A549 (cell line): ENCODE measurements at regions not wholly inside any gene's neighbourhood (a gene's known extent, or its start where the extent isn't known, plus 50 kb on each side); places are given as distances from the start of the nearest gene placed in this dataset.

Experiments
- ATAC-seq, 2 experiments: fragments of 200-7000 bp in 1 of 2; fragments of >200 bp in 1 of 2; cut with Nextera tagmentation in 1 of 2; cut with Tn5 transposase in 1 of 2; 3 replicates each; pipeline versions ENCODE4 v1.8.0 to v1.9.1; 2018 to 2020; ENCODE audit warnings: mild to moderate bottlenecking in 1 of 2, moderate library complexity in 1 of 2
- CTCF ChIA-PET: fragments of 300-600 bp; sonication (Branson Sonifier 250); formaldehyde crosslinking; extraction: SDS; loops from one replicate; lab custom pipeline; 2021; ENCODE audit warnings: antibody characterized with exemption, inconsistent platforms; lab: Yijun Ruan, JAX
- POLR2A ChIA-PET: fragments of 350-600 bp; formaldehyde crosslinking; extraction: SDS; loops from one replicate; lab custom pipeline; 2021; ENCODE audit warnings: antibody characterized with exemption, inconsistent platforms; lab: Yijun Ruan, JAX
- DNase-seq, 2 experiments: peaks; one replicate each; pipeline versions ENCODE4 v3.0.0 to v3.0.0-alpha.2; 2011 to 2016; ENCODE audit warnings: low read depth in 1 of 2, low spot score in 1 of 2
- FAIRE-seq: peaks from 2 replicates; lab custom pipeline; 2011; peaks lifted over from hg19 to GRCh38; lab: Jason Lieb, UNC
- H3K27ac ChIP-seq, 2 experiments: fragments of >200 bp; sonication (Bioruptor Twin); formaldehyde crosslinking; 3 replicates each; pipeline ENCODE4 v1.5.1; 2016 to 2017
- H3K4me1 ChIP-seq: fragments of >200 bp; sonication (Bioruptor Twin); formaldehyde crosslinking; 3 replicates; pipeline ENCODE4 v1.6.1; 2016
- H3K4me2 ChIP-seq: fragments of >200 bp; sonication (Bioruptor Twin); formaldehyde crosslinking; 3 replicates; pipeline ENCODE4 v1.6.1; 2016
- H3K4me3 ChIP-seq: fragments of >200 bp; sonication (Bioruptor Twin); formaldehyde crosslinking; 3 replicates; pipeline ENCODE4 v1.5.1; 2016
- H3K9me3 ChIP-seq: fragments of >200 bp; sonication (Bioruptor Twin); formaldehyde crosslinking; 3 replicates; pipeline ENCODE4 v1.6.1; 2016
- BHLHE40 ChIP-seq: IDR thresholded peaks from 2 replicates; pipeline ENCODE4 v1.6.1; 2012; ENCODE audit warnings: low read depth, low read length, inconsistent platforms
- CBX2 ChIP-seq: fragments of 200-600 bp; sonication (generic); IDR thresholded peaks from 2 replicates; pipeline ENCODE4 v1.6.1; 2016; ENCODE audit warnings: low read depth, mild to moderate bottlenecking, borderline replicate concordance
- CHD2 ChIP-seq: fragments of 150-350 bp; IDR thresholded peaks from 2 replicates; pipeline ENCODE4 v1.6.1; 2014; ENCODE audit warnings: low read length; ENCODE audit not compliant: partially characterized antibody
- E2F6 ChIP-seq: IDR thresholded peaks from 2 replicates; pipeline ENCODE4 v1.6.1; 2012; ENCODE audit warnings: low read depth, borderline replicate concordance
- ELK1 ChIP-seq: fragments of 150-350 bp; IDR thresholded peaks from 2 replicates; pipeline ENCODE4 v1.6.1; 2014; ENCODE audit warnings: low read depth, mild to moderate bottlenecking, low read length
- FOSB ChIP-seq: fragments of 250-450 bp; sonication (Bioruptor Pico); IDR thresholded peaks from 2 replicates; pipeline ENCODE4 v1.5.0; 2020; ENCODE audit warnings: mild to moderate bottlenecking, moderate library complexity
- FOXS1 ChIP-seq: fragments of 250-450 bp; sonication (Bioruptor Pico); IDR thresholded peaks from 2 replicates; pipeline ENCODE4 v1.5.0; 2020; ENCODE audit warnings: mild to moderate bottlenecking, moderate library complexity
- HDAC2 ChIP-seq: fragments of 200-600 bp; sonication (generic); IDR thresholded peaks from 2 replicates; pipeline ENCODE4 v1.6.1; 2016
- HOXA7 ChIP-seq: fragments of 250-450 bp; sonication (Bioruptor Pico); IDR thresholded peaks from 2 replicates; pipeline ENCODE4 v1.5.0; 2020; ENCODE audit warnings: mild to moderate bottlenecking, moderate library complexity
- HOXB13 ChIP-seq: fragments of 250-450 bp; sonication (Bioruptor Pico); IDR thresholded peaks from 2 replicates; pipeline ENCODE4 v1.5.0; 2020; ENCODE audit warnings: low read depth, mild to moderate bottlenecking, moderate library complexity
- JUN ChIP-seq, 2 experiments: fragments of >200 bp; sonication (Bioruptor Twin); formaldehyde crosslinking; IDR thresholded peaks; 2 replicates in 1 of 2; 3 replicates in 1 of 2; pipeline ENCODE4 v1.6.1; 2016 to 2017
- JUNB ChIP-seq: fragments of >200 bp; sonication (Bioruptor Twin); formaldehyde crosslinking; IDR thresholded peaks from 2 replicates; pipeline ENCODE4 v1.6.1; 2016
- MAZ ChIP-seq: fragments of 150-350 bp; IDR thresholded peaks from 2 replicates; pipeline ENCODE4 v1.6.1; 2014; ENCODE audit warnings: antibody characterized with exemption, low read depth, low read length, borderline replicate concordance
- NFE2L2 ChIP-seq: fragments of 150-350 bp; conservative IDR thresholded peaks from 2 replicates; pipeline ENCODE4 v1.6.1; 2014; ENCODE audit warnings: low read length
- NPAS2 ChIP-seq: fragments of 250-450 bp; sonication (Bioruptor Pico); IDR thresholded peaks from 2 replicates; pipeline ENCODE4 v1.8.0; 2022; ENCODE audit warnings: mild to moderate bottlenecking, moderate library complexity, borderline replicate concordance
- POLR2A ChIP-seq: IDR thresholded peaks from 2 replicates; pipeline ENCODE4 v1.6.1; 2012; ENCODE audit warnings: mild to moderate bottlenecking, low read length
- RAD21 ChIP-seq, 2 experiments: fragments of >200 bp in 1 of 2; sonication (Bioruptor Twin) in 1 of 2; formaldehyde crosslinking in 1 of 2; IDR thresholded peaks in 1 of 2; conservative IDR thresholded peaks in 1 of 2; 2 replicates in 1 of 2; 3 replicates in 1 of 2; pipeline ENCODE4 v1.6.1; 2012 to 2018; ENCODE audit warnings: inconsistent platforms in 1 of 2
- RARB ChIP-seq: fragments of 250-450 bp; sonication (Bioruptor Pico); IDR thresholded peaks from 2 replicates; pipeline ENCODE4 v1.8.0; 2021; ENCODE audit warnings: mild to moderate bottlenecking, moderate library complexity
- USF2 ChIP-seq: fragments of 450-650 bp; IDR thresholded peaks from 2 replicates; pipeline ENCODE4 v1.6.1; 2014; ENCODE audit warnings: antibody characterized with exemption
- WGBS: methylation state at CpG from one replicate; pipeline ENCODE4 v1.1.6; 2017; ENCODE audit errors: missing lambda C conversion rate; 5-methylcytosine and 5-hydroxymethylcytosine counted together

- Histone ChIP-seq H3K4me2 (no peak overlapping the region), H3K27ac (no peak overlapping the region), H3K4me3 (no peak overlapping the region), H3K9me3 (no peaks in the 10 kb centered on the region), H3K4me1 (0 out of 3 replicates have a peak, but pooled peaks cover 3% of the 10 kb centered on the region)
- ATAC-seq (no peak), FAIRE-seq (no peak), DNase-seq (no peak)
- CTCF ChIA-PET, result interaction anchor here (1.8 to 2.7 kb wide), 3 partner anchors 12 to 55 kb away, joined by 5 to 11 read pairs (median 8); no protein-coding TSS in a partner anchor
- no peak for TF ChIP-seq NPAS2 (CRISPR knock-in tag)
- TF ChIP-seq BHLHE40, result no peak
- POLR2A ChIA-PET, result no interaction called here
- whole genome bisulfite sequencing, result 37% methylated on average over 5 of the region's 5 CpGs
Observed at GRCh38 chr22:22721681-22722354, 77.4 kb downstream of the GGTLC2 start.

- FAIRE-seq (no peak), ATAC-seq (no peak)
- no peaks in the 10 kb centered on the region for H3K4me1 ChIP-seq
- ChIA-PET CTCF (interaction anchor here (1.2 to 3.2 kb wide), 2 partner anchors 62 to 264 kb away, joined by 3 to 11 read pairs; no protein-coding TSS in a partner anchor), POLR2A (no interaction called here)
- H3K27ac ChIP-seq, result no peak overlapping the region
- WGBS, result 76% methylated on average over 5 of the region's 5 CpGs
- no peak overlapping the region for H3K4me2 ChIP-seq
- TF ChIP-seq USF2, result no peak
- TF ChIP-seq FOXS1 (CRISPR knock-in tag), result no peak
- TF ChIP-seq NPAS2 (CRISPR knock-in tag), result no peak
- no peak for TF ChIP-seq CHD2
- no peak for TF ChIP-seq JUN (IDR thresholded peaks at IDR 0.05)
- TF ChIP-seq NFE2L2, result no peak
- no peak for TF ChIP-seq FOSB (CRISPR knock-in tag)
- TF ChIP-seq, all 56 proteins: peak for 0
- no peak for DNase-seq
- no peak overlapping the region for H3K4me3 ChIP-seq
- no peaks in the 10 kb centered on the region for H3K9me3 ChIP-seq
Observed at GRCh38 chr22:22728382-22728781, 84.0 kb downstream of the GGTLC2 start.

- no peaks in the 10 kb centered on the region for H3K9me3 ChIP-seq
- POLR2A ChIA-PET, result no interaction called here
- no peak for DNase-seq
- TF ChIP-seq CBX2 (no peak), RAD21 (conservative IDR thresholded peaks at IDR 0.05 in 1 of 2, IDR thresholded peaks at IDR 0.05 in 1 of 2) (no peak), CHD2 (no peak), NFE2L2 (no peak), HDAC2 (no peak), JUN (IDR thresholded peaks at IDR 0.05) (no peak), NPAS2 (CRISPR knock-in tag) (no peak), FOSB (CRISPR knock-in tag) (no peak), HOXB13 (no peak), MAZ (no peak), JUNB (no peak), E2F6 (no peak), ELK1 (no peak), POLR2A (no peak), RARB (CRISPR knock-in tag) (no peak), HOXA7 (CRISPR knock-in tag) (no peak)
- TF ChIP-seq, all 56 proteins: peak for 0
- no peaks in the 10 kb centered on the region for H3K4me1 ChIP-seq
- H3K4me3 ChIP-seq, result no peak overlapping the region
- FAIRE-seq, result no peak
- no peak for ATAC-seq
- 88% methylated on average over 2 of the region's 9 CpGs for WGBS
- no peak overlapping the region for H3K4me2 ChIP-seq
- CTCF ChIA-PET, result interaction anchor here (1.3 kb wide), 1 partner anchor 21 kb away, joined by 3 read pairs; no protein-coding TSS in a partner anchor
- no peak overlapping the region for H3K27ac ChIP-seq
Observed at GRCh38 chr22:22730655-22731373, 86.4 kb downstream of the GGTLC2 start.
